ENCODE measurements at regions not wholly inside any gene's neighbourhood (a gene's known extent, or its start where the extent isn't known, plus 50 kb on each side); places are given as distances from the start of the nearest gene placed in this dataset.

DNA sequence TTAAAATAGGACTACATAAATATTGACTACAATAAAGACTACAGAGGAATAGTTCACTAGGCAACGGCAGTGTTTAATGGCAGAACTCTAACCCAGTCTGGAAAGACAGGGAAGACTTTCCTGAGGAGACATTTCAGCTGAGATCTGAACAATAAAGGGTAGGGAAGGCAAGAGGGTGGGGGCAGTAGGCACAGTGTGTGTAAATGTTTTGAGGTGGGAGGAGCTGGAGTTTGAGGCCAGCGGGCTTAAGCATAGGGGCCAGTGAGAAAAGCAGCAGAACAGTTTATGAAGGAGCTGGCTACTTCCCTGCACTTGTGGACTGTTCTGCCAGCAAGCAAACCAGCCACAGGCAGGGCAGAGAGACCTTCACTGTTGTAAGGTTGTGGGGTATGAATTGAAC lies 76.6 kb upstream of the UGP2 start:
- WGBS (ENCODE audit: insufficient coverage, insufficient replicate concordance, low lambda C conversion rate, missing lambda C conversion rate) = 29% methylated on average over 2 of the region's 2 CpGs
- Histone ChIP-seq H3K4me2 (ENCODE audit: control insufficient read depth, insufficient read depth) (no peak overlapping the region), H2AFZ (ENCODE audit: control insufficient read depth, low read depth, low read length) (no peak overlapping the region), H3K4me1 (ENCODE audit: control insufficient read depth, insufficient read depth, low read length) (no peaks in the 10 kb centered on the region), H3K9ac (ENCODE audit: control insufficient read depth, insufficient read depth, low read length) (no peak overlapping the region), H3K27ac (ENCODE audit: control insufficient read depth, insufficient read depth) (no peak overlapping the region), H3K36me3 (ENCODE audit: control insufficient read depth in 2 of 2, insufficient read depth in 2 of 2, low read length in 1 of 2) (no peaks in the 10 kb centered on the region), H4K20me1 (ENCODE audit: control insufficient read depth, insufficient read depth) (no peaks in the 10 kb centered on the region), H3K9me3 (replicated peaks; ENCODE audit: control insufficient read depth, insufficient read depth, low read length) (no peaks in the 10 kb centered on the region; the same call in 2 of the 3 replicates), H3K27me3 (replicated peaks in 1 of 2; ENCODE audit: control insufficient read depth in 2 of 2, insufficient read depth in 2 of 2, low read length in 1 of 2) (no peaks in the 10 kb centered on the region), H3K79me2 (ENCODE audit: control insufficient read depth, insufficient read depth, low read length) (no peaks in the 10 kb centered on the region), H3K4me3 (no peak overlapping the region)
- CTCF ChIA-PET = no interaction called here
- SMC1A ChIA-PET (ENCODE audit: uncharacterized antibody, unreplicated experiment) = interaction anchor here (1.2 to 1.5 kb wide), 2 partner anchors 66 to 102 kb away, joined by 3 read pairs; no protein-coding TSS in a partner anchor
- FAIRE-seq (no peak), DNase-seq (ENCODE audit: low read depth, low spot score) (no peak), ATAC-seq (no peak)
- in situ Hi-C loops (cut with MboI) = no loop called here
- intact Hi-C loops (cut with micrococcal nuclease; ENCODE audit: unreplicated experiment) = no loop called here
- POLR2A ChIA-PET = no interaction called here
- no TSS peak for BruUV-seq (replicated peaks)
- no peak for TF ChIP-seq IRF4 (IDR thresholded peaks at IDR 0.05; ENCODE audit: low read depth, low read length)
- no peak for TF ChIP-seq SIN3A (IDR thresholded peaks at IDR 0.05; ENCODE audit: low read depth, low read length)
- TF ChIP-seq NR2C1 (IDR thresholded peaks at IDR 0.05) = no peak
- no peak for TF ChIP-seq RAD51 (IDR thresholded peaks at IDR 0.05)
- no peak for TF ChIP-seq GABPA (IDR thresholded peaks at IDR 0.05; ENCODE audit: low read depth)
- TF ChIP-seq, protein P1, sequence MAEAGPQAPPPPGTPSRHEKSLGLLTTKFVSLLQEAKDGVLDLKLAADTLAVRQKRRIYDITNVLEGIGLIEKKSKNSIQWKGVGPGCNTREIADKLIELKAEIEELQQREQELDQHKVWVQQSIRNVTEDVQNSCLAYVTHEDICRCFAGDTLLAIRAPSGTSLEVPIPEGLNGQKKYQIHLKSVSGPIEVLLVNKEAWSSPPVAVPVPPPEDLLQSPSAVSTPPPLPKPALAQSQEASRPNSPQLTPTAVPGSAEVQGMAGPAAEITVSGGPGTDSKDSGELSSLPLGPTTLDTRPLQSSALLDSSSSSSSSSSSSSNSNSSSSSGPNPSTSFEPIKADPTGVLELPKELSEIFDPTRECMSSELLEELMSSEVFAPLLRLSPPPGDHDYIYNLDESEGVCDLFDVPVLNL (IDR thresholded peaks at IDR 0.05; ENCODE audit: low read depth, low read length) = no peak
- no peak for TF ChIP-seq SMAD1 (IDR thresholded peaks at IDR 0.05; ENCODE audit: low read depth, partially characterized antibody)
- TF ChIP-seq LARP7 (IDR thresholded peaks at IDR 0.05) = no peak
- TF ChIP-seq TCF7 (IDR thresholded peaks at IDR 0.05; ENCODE audit: borderline replicate concordance) = no peak
- no peak for TF ChIP-seq STAT1 (conservative IDR thresholded peaks at IDR 0.05)
- no peak for TF ChIP-seq SMARCA5 (IDR thresholded peaks at IDR 0.05)
- RAD21 ChIA-PET (ENCODE audit: unreplicated experiment) = no interaction called here

All from GM12878 (cell line).